ENCODE measurements at regions not wholly inside any gene's neighbourhood (a gene's known extent, or its start where the extent isn't known, plus 50 kb on each side); places are given as distances from the start of the nearest gene placed in this dataset.

- TF ChIP-seq POLR2AphosphoS5 (IDR thresholded peaks at IDR 0.05), result no peak
- TF ChIP-seq POLR2A (IDR thresholded peaks at IDR 0.05), result no peak
Observed at GRCh38 chr3:178901204-178901603, 170.4 kb downstream of the ZMAT3 start.
